PC-3 (cell line): ENCODE measurements at regions not wholly inside any gene's neighbourhood (a gene's known extent, or its start where the extent isn't known, plus 50 kb on each side); places are given as distances from the start of the nearest gene placed in this dataset.

Experiments
- ATAC-seq: fragments of 200-7000 bp; cut with Tn5 transposase; 2 replicates; pipeline ENCODE4 v1.9.1; 2020; ENCODE audit warnings: mild to moderate bottlenecking, moderate library complexity
- BruUV-seq: library from RNA; stranded (reverse); fragments of 400-500 nt; replicated peaks from 2 replicates; lab custom pipeline; 2021; lab: Mats Ljungman, UMichigan
- CTCF ChIA-PET: fragments of 300-600 bp; sonication (Branson Sonifier 250); formaldehyde crosslinking; loops from one replicate; lab custom pipeline; 2022; ENCODE audit warnings: antibody characterized with exemption; lab: Charles Lee
- POLR2A ChIA-PET: fragments of 300-600 bp; sonication (Branson Sonifier 250); formaldehyde crosslinking; loops from one replicate; lab custom pipeline; 2022; ENCODE audit warnings: antibody characterized with exemption; ENCODE audit not compliant: unreplicated experiment; lab: Charles Lee
- DNase-seq: peaks from one replicate; pipeline ENCODE4 v3.0.0-alpha.2; 2015
- H2AFZ ChIP-seq: fragments of 300-600 bp; sonication (generic); 2 replicates; pipeline ENCODE4 v1.6.0; 2016; ENCODE audit warnings: antibody characterized with exemption, low read length
- H3F3A ChIP-seq: fragments of 300-600 bp; sonication (generic); one replicate; pipeline ENCODE4 v1.6.0; 2017; ENCODE audit warnings: antibody characterized with exemption, low read length, control low read depth, mild to moderate bottlenecking; ENCODE audit not compliant: unreplicated experiment
- H3K27ac ChIP-seq: fragments of 300-600 bp; sonication (generic); 2 replicates; pipeline ENCODE4 v1.5.1; 2016; ENCODE audit warnings: mild to moderate bottlenecking, low read length
- H3K27me3 ChIP-seq: fragments of 300-600 bp; sonication (generic); 2 replicates; pipeline ENCODE4 v1.6.1; 2016; ENCODE audit warnings: low read length, mixed read lengths
- H3K36me3 ChIP-seq: fragments of 300-600 bp; sonication (generic); 2 replicates; pipeline ENCODE4 v1.6.1; 2016; ENCODE audit warnings: low read depth, mixed run types, low read length, mixed read lengths
- H3K4me1 ChIP-seq: fragments of 300-600 bp; sonication (generic); 2 replicates; pipeline ENCODE4 v1.5.1; 2016; ENCODE audit warnings: low read length; ENCODE audit not compliant: insufficient read depth
- H3K4me2 ChIP-seq: fragments of 300-600 bp; sonication (generic); 2 replicates; pipeline ENCODE4 v1.6.0; 2016; ENCODE audit warnings: low read length
- H3K4me3 ChIP-seq: fragments of 300-600 bp; sonication (generic); 2 replicates; pipeline ENCODE4 v1.5.1; 2016; ENCODE audit warnings: mild to moderate bottlenecking, low read length, mixed read lengths
- H3K79me2 ChIP-seq: fragments of 300-600 bp; sonication (generic); 2 replicates; pipeline ENCODE4 v1.6.1; 2017; ENCODE audit warnings: low read length, mixed read lengths
- H3K9ac ChIP-seq: fragments of 300-600 bp; sonication (generic); 2 replicates; pipeline ENCODE4 v1.6.0; 2016; ENCODE audit warnings: mild to moderate bottlenecking, low read length
- H3K9me2 ChIP-seq: fragments of 300-600 bp; sonication (generic); replicated peaks from 2 replicates; pipeline ENCODE4 v1.6.1; 2016; ENCODE audit warnings: mixed run types, low read length, mixed read lengths
- H3K9me3 ChIP-seq: fragments of 300-600 bp; sonication (generic); 2 replicates; pipeline ENCODE4 v1.6.1; 2016; ENCODE audit warnings: low read length, mixed read lengths
- H4K20me1 ChIP-seq: fragments of 300-600 bp; sonication (generic); 2 replicates; pipeline ENCODE4 v1.6.1; 2016; ENCODE audit warnings: low read length, mixed read lengths
- CTCF ChIP-seq: fragments of 300-600 bp; sonication (generic); conservative IDR thresholded peaks from 2 replicates; pipeline ENCODE4 v1.5.1; 2017; ENCODE audit warnings: antibody characterized with exemption, low read depth, mild to moderate bottlenecking, low read length
- EZH2 ChIP-seq: fragments of 300-600 bp; sonication (generic); IDR thresholded peaks from one replicate; pipeline ENCODE4 v1.6.1; 2017; ENCODE audit warnings: antibody characterized with exemption, mild to moderate bottlenecking, low read length; ENCODE audit not compliant: unreplicated experiment
- EZH2phosphoT487 ChIP-seq: fragments of 300-600 bp; sonication (generic); IDR thresholded peaks from 2 replicates; pipeline ENCODE4 v1.6.1; 2018; ENCODE audit warnings: mild to moderate bottlenecking, antibody characterized with exemption, low read length, borderline replicate concordance
- intact Hi-C: fragments of 100-400 bp; cut with micrococcal nuclease; formaldehyde crosslinking; loops from 2 replicates; pipeline ENCODE4 v1.9.0; 2023

- H3K9me2 ChIP-seq, result no peaks in the 10 kb centered on the region
- no peaks in the 10 kb centered on the region for H3K36me3 ChIP-seq
- H2AFZ ChIP-seq, result no peak overlapping the region
- no peak overlapping the region for H3K4me3 ChIP-seq
- no peaks in the 10 kb centered on the region for H4K20me1 ChIP-seq
- H3K27ac ChIP-seq, result no peak overlapping the region
- ChIA-PET POLR2A (no interaction called here), CTCF (no interaction called here)
- DNase-seq, result no peak
- no peak for ATAC-seq
- peaks cover 5% of the 10 kb centered on the region; the same call in 1 of the 2 replicates for H3K9me3 ChIP-seq
- no peaks in the 10 kb centered on the region for H3K4me1 ChIP-seq
- H3K4me2 ChIP-seq, result no peak overlapping the region
- intact Hi-C loops, result no loop called here
- H3F3A ChIP-seq, result no peaks in the 10 kb centered on the region
- H3K9ac ChIP-seq, result no peak overlapping the region
- peaks cover 6% of the 10 kb centered on the region; the same call in 1 of the 2 replicates for H3K27me3 ChIP-seq
- no TSS peak for BruUV-seq
- H3K79me2 ChIP-seq, result no peaks in the 10 kb centered on the region
- TF ChIP-seq EZH2, result no peak
Measured at GRCh38 chr7:1340461-1341360, 108.0 kb downstream of the UNCX start.

- ChIA-PET CTCF (no interaction called here), POLR2A (no interaction called here)
- H3K36me3 ChIP-seq, result no peaks in the 10 kb centered on the region
- TF ChIP-seq EZH2 (no peak), EZH2phosphoT487 (no peak), CTCF (no peak)
- H3K27me3 ChIP-seq, result 0 out of 2 replicates have a peak, but pooled peaks cover 5% of the 10 kb centered on the region
- no peaks in the 10 kb centered on the region for H4K20me1 ChIP-seq
- no peak overlapping the region for H3K4me3 ChIP-seq
- no peak overlapping the region for H2AFZ ChIP-seq
- no TSS peak for BruUV-seq
- no peaks in the 10 kb centered on the region for H3K9me2 ChIP-seq
- H3K9me3 ChIP-seq, result no peaks in the 10 kb centered on the region; the same call in 1 of the 2 replicates
- no peak for DNase-seq
- intact Hi-C loops, result no loop called here
- no peaks in the 10 kb centered on the region for H3K79me2 ChIP-seq
- no peak overlapping the region for H3K9ac ChIP-seq
- ATAC-seq, result no peak
- no peaks in the 10 kb centered on the region for H3K4me1 ChIP-seq
- H3K27ac ChIP-seq, result no peak overlapping the region
- H3F3A ChIP-seq, result no peaks in the 10 kb centered on the region
- no peak overlapping the region for H3K4me2 ChIP-seq
Measured at GRCh38 chr7:1341361-1342089, 108.9 kb downstream of the UNCX start.

GRCh38 chr7:1342090-1342640 is 109.5 kb downstream of the UNCX start:
- BruUV-seq, result no TSS peak
- no peaks in the 10 kb centered on the region for H3K4me1 ChIP-seq
- POLR2A ChIA-PET, result no interaction called here

More at GRCh38 chr7:1342090-1342640, 109.5 kb downstream of the UNCX start:
- H3K27me3 ChIP-seq, result 0 out of 2 replicates have a peak, but pooled peaks cover 9% of the 10 kb centered on the region
- H2AFZ ChIP-seq, result no peak overlapping the region
- TF ChIP-seq EZH2, result no peak
- no peak for TF ChIP-seq CTCF
- no peak for TF ChIP-seq EZH2phosphoT487
- no peaks in the 10 kb centered on the region for H3K9me3 ChIP-seq
- H3K27ac ChIP-seq, result no peak overlapping the region
- H3K36me3 ChIP-seq, result no peaks in the 10 kb centered on the region
- DNase-seq (no peak), ATAC-seq (no peak)
- CTCF ChIA-PET, result no interaction called here
- H3K4me2 ChIP-seq, result no peak overlapping the region
- H3K79me2 ChIP-seq, result no peaks in the 10 kb centered on the region
- intact Hi-C loops, result no loop called here
- H3K9ac ChIP-seq, result no peak overlapping the region
- H3K9me2 ChIP-seq, result no peaks in the 10 kb centered on the region
- no peaks in the 10 kb centered on the region for H4K20me1 ChIP-seq
- H3K4me3 ChIP-seq, result no peak overlapping the region
- H3F3A ChIP-seq, result no peaks in the 10 kb centered on the region
